OCI-LY3 (cell line): ENCODE measurements at regions not wholly inside any gene's neighbourhood (a gene's known extent, or its start where the extent isn't known, plus 50 kb on each side); places are given as distances from the start of the nearest gene placed in this dataset.

Experiments used
- H2AFZ ChIP-seq: fragments of 200-600, 300-600 bp; shearing (Covaris generic); 2 replicates; pipeline ENCODE4 v1.6.0; 2014; ENCODE audit warnings: antibody characterized with exemption, low read depth, low read length
- H3K27ac ChIP-seq: fragments of 200-600, 300-600 bp; sonication (generic); 2 replicates; pipeline ENCODE4 v1.5.1; 2014; ENCODE audit warnings: mild to moderate bottlenecking, low read length, moderate library complexity, mixed read lengths
- H3K27me3 ChIP-seq: fragments of 200-600, 300-600 bp; sonication (generic); 2 replicates; pipeline ENCODE4 v1.6.1; 2014; ENCODE audit warnings: low read depth, low read length, mixed read lengths
- H3K36me3 ChIP-seq: fragments of 200-600, 300-600 bp; sonication (generic); replicated peaks from 2 replicates; pipeline ENCODE3; 2014; ENCODE audit warnings: low read depth, low read length, mixed read lengths
- H3K4me1 ChIP-seq: fragments of 300-600, 200-600 bp; sonication (generic); 2 replicates; pipeline ENCODE4 v1.6.1; 2014; ENCODE audit warnings: low read length, mixed read lengths
- H3K4me2 ChIP-seq: fragments of 200-600, 300-600 bp; sonication (generic); 2 replicates; pipeline ENCODE4 v1.6.1; 2014; ENCODE audit warnings: low read length, mixed read lengths
- H3K4me3 ChIP-seq: fragments of 300-600, 200-600 bp; sonication (generic); 2 replicates; pipeline ENCODE4 v1.5.1; 2014; ENCODE audit warnings: antibody characterized with exemption, mild to moderate bottlenecking, low read length, moderate library complexity
- H3K79me2 ChIP-seq: fragments of 300-600, 200-600 bp; shearing (Covaris generic); 2 replicates; pipeline ENCODE4 v1.6.1; 2014; ENCODE audit warnings: mild to moderate bottlenecking, low read length, mixed read lengths
- H3K9ac ChIP-seq: fragments of 300-600, 200-600 bp; shearing (Covaris generic); 2 replicates; pipeline ENCODE4 v1.6.0; 2014; ENCODE audit warnings: mild to moderate bottlenecking, low read length, moderate library complexity
- H3K9me3 ChIP-seq: fragments of 200-600, 300-600 bp; shearing (Covaris generic); 2 replicates; pipeline ENCODE4 v1.6.1; 2014; ENCODE audit warnings: low read length, mixed read lengths; ENCODE audit not compliant: insufficient read depth
- H4K20me1 ChIP-seq: fragments of 200-600, 300-600 bp; sonication (generic); 2 replicates; pipeline ENCODE4 v1.6.1; 2016; ENCODE audit warnings: low read length, mixed read lengths; ENCODE audit not compliant: insufficient read depth
- EZH2phosphoT487 ChIP-seq: fragments of 200-600 bp; shearing (Covaris generic); IDR thresholded peaks from 2 replicates; pipeline ENCODE4 v1.6.1; 2018; ENCODE audit warnings: antibody characterized with exemption, mixed run types, low read depth
- TF ChIP-seq, protein P1 (sequence below): fragments of 200-600, 300-600 bp; sonication (generic); IDR thresholded peaks from 2 replicates; pipeline ENCODE4 v1.5.1; 2014; ENCODE audit warnings: antibody characterized with exemption, low read length, low read depth

DNA sequence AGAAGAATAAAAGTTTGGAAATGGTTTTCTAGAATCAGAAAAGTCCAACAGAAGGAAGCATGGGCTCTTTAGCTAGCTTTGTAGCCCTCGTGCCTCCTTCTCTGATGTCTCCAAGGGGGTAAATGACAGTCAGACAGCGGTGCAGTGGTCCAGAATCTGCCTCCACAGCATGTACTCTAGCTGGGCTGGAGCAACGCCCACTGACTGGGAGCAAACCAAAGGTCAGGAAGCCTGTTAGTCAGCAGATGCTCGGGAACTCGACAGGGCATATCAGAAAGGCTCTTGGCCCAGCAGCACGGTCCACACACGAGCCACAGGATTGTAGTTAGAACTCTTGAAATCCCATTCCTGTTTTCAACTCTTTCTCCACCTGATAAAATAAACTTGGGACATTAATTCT, 164.3 kb downstream of the GRIN2B start:
- no peak overlapping the region for H2AFZ ChIP-seq
- peaks cover 20% of the 10 kb centered on the region for H3K27me3 ChIP-seq
- H3K27ac ChIP-seq = no peak overlapping the region
- no peak overlapping the region for H3K4me3 ChIP-seq
- no peaks in the 10 kb centered on the region for H3K79me2 ChIP-seq
- no peak overlapping the region for H3K4me2 ChIP-seq
- H3K36me3 ChIP-seq = no peaks in the 10 kb centered on the region
- no peak overlapping the region for H3K9ac ChIP-seq
- no peaks in the 10 kb centered on the region for H4K20me1 ChIP-seq
- no peaks in the 10 kb centered on the region for H3K9me3 ChIP-seq
- no peak for TF ChIP-seq EZH2phosphoT487
- TF ChIP-seq, protein P1, sequence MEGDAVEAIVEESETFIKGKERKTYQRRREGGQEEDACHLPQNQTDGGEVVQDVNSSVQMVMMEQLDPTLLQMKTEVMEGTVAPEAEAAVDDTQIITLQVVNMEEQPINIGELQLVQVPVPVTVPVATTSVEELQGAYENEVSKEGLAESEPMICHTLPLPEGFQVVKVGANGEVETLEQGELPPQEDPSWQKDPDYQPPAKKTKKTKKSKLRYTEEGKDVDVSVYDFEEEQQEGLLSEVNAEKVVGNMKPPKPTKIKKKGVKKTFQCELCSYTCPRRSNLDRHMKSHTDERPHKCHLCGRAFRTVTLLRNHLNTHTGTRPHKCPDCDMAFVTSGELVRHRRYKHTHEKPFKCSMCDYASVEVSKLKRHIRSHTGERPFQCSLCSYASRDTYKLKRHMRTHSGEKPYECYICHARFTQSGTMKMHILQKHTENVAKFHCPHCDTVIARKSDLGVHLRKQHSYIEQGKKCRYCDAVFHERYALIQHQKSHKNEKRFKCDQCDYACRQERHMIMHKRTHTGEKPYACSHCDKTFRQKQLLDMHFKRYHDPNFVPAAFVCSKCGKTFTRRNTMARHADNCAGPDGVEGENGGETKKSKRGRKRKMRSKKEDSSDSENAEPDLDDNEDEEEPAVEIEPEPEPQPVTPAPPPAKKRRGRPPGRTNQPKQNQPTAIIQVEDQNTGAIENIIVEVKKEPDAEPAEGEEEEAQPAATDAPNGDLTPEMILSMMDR = no peak
- no peaks in the 10 kb centered on the region for H3K4me1 ChIP-seq

DNA sequence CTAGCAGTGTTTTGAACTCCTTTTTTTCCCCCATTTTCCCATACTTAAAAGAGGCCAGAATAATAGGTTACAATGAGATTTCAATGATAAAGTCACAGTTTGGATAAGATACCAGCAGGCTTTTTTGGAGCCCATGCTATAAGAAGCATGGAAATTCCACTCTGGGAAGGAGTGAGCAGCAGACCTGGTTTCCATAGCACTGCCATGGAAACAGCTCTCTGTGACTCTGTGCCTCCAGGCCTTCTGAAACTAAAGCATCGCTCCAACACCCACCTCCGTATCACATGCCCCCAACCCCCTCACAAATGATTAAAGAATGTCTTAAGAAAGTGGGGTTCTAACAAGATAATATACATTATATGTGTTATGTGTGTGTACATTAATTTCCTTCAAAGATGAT, 165.0 kb downstream of the GRIN2B start:
- TF ChIP-seq, protein P1 = no peak
- no peak for TF ChIP-seq EZH2phosphoT487
- no peak overlapping the region for H3K4me2 ChIP-seq
- H3K9ac ChIP-seq = no peak overlapping the region
- no peak overlapping the region for H3K4me3 ChIP-seq
- H3K4me1 ChIP-seq = no peaks in the 10 kb centered on the region
- no peaks in the 10 kb centered on the region for H3K36me3 ChIP-seq
- no peak overlapping the region for H3K27ac ChIP-seq
- peaks cover 18% of the 10 kb centered on the region for H3K27me3 ChIP-seq
- H3K79me2 ChIP-seq = no peaks in the 10 kb centered on the region
- no peaks in the 10 kb centered on the region for H4K20me1 ChIP-seq
- no peak overlapping the region for H2AFZ ChIP-seq
- no peaks in the 10 kb centered on the region for H3K9me3 ChIP-seq

DNA sequence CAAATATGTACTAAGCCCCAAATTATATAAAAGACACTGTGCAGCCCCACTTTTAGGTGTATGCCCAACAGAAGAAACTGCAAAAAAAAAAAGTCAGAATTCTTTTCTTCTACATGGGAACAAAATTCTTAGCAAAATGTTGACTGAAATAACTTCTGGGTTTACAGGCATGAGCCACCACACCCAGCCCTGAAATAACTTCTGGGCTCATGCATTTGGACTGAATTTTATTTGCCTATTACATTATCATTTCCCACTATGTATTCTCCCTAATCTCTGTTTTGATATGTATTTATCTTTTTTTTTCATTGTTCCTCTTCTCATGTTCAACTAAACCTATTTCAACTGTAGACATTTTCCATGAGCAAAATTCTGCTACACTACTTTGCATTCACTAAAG, 169.2 kb downstream of the GRIN2B start:
- Histone ChIP-seq H2AFZ (no peak overlapping the region), H4K20me1 (no peaks in the 10 kb centered on the region), H3K27me3 (peaks cover 11% of the 10 kb centered on the region; the same call in 1 of the 2 replicates), H3K4me3 (no peak overlapping the region), H3K4me1 (no peaks in the 10 kb centered on the region), H3K79me2 (no peaks in the 10 kb centered on the region), H3K4me2 (no peak overlapping the region), H3K27ac (no peak overlapping the region), H3K9me3 (no peaks in the 10 kb centered on the region), H3K9ac (no peak overlapping the region), H3K36me3 (no peaks in the 10 kb centered on the region)
- TF ChIP-seq, protein P1 = no peak
- no peak for TF ChIP-seq EZH2phosphoT487

DNA sequence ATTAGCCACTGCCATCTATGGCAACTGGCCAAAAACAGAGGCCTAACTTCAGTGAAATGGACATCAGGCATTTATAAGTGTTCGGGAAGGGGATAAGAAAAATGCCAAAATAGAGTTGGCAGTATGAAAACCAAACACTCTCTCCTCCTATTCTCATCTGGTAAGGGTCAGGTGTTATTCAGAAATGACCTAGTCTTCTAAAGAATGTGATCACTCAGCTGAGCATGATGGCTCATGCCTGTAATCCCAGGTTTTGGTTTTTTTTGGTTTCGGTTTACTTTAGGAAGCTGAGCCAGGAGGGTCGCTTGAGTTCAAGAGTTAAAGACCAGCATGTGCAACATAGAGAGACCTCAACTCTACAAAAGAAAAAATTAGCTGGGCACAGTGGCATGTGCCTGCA, 170.3 kb downstream of the GRIN2B start:
- H3K4me1 ChIP-seq = no peaks in the 10 kb centered on the region
- TF ChIP-seq, protein P1 = no peak
- TF ChIP-seq EZH2phosphoT487 = no peak
- H3K36me3 ChIP-seq = no peaks in the 10 kb centered on the region
- H3K27ac ChIP-seq = no peak overlapping the region
- peaks cover 11% of the 10 kb centered on the region; the same call in 1 of the 2 replicates for H3K27me3 ChIP-seq
- no peak overlapping the region for H3K9ac ChIP-seq
- no peaks in the 10 kb centered on the region for H3K79me2 ChIP-seq
- H3K4me2 ChIP-seq = no peak overlapping the region
- H3K4me3 ChIP-seq = no peak overlapping the region
- H2AFZ ChIP-seq = no peak overlapping the region
- H3K9me3 ChIP-seq = no peaks in the 10 kb centered on the region
- H4K20me1 ChIP-seq = no peaks in the 10 kb centered on the region
